Cardiac fibroblast (primary cell): ENCODE measurements at regions not wholly inside any gene's neighbourhood (a gene's known extent, or its start where the extent isn't known, plus 50 kb on each side); places are given as distances from the start of the nearest gene placed in this dataset.

Experiments used
- DNase-seq, 2 donors: peaks; one replicate each; pipeline versions ENCODE4 v3.0.0 to v3.0.0-alpha.2; 2010; ENCODE audit warnings: low read depth in 2 of 2
- H3K4me3 ChIP-seq, 2 donors: replicated peaks in 1 of 2; 1 replicate in 1 of 2; 2 replicates in 1 of 2; pipeline ENCODE4 v1.5.1; 2011; ENCODE audit warnings: low read depth in 2 of 2, low read length in 2 of 2, mild to moderate bottlenecking in 2 of 2, moderate library complexity in 1 of 2
- CTCF ChIP-seq: IDR thresholded peaks from one replicate; pipeline ENCODE4 v1.5.1; 2011; ENCODE audit warnings: low read depth, mild to moderate bottlenecking, low read length, inconsistent platforms

GRCh38 chr20:40148886-40149285, 540.1 kb downstream of the MAFB start:
- DNase-seq: no peak
- no peak overlapping the region for H3K4me3 ChIP-seq
- no peak for TF ChIP-seq CTCF

GRCh38 chr20:40146071-40146470, 543.0 kb downstream of the MAFB start:
- DNase-seq: no peak
- no peak overlapping the region for H3K4me3 ChIP-seq
- no peak for TF ChIP-seq CTCF

- no peak for TF ChIP-seq CTCF
- DNase-seq: no peak
- no peak overlapping the region for H3K4me3 ChIP-seq
Measured at GRCh38 chr20:40144581-40144980, 544.5 kb downstream of the MAFB start.

- TF ChIP-seq CTCF: no peak
- no peak overlapping the region for H3K4me3 ChIP-seq
- DNase-seq: no peak
Measured at GRCh38 chr20:40134176-40134575, 554.9 kb downstream of the MAFB start.

- TF ChIP-seq CTCF: no peak
- no peak for DNase-seq
- H3K4me3 ChIP-seq: no peak overlapping the region
Measured at GRCh38 chr20:40120827-40121226, 568.2 kb downstream of the MAFB start.

- no peak for TF ChIP-seq CTCF
- DNase-seq: no peak
- H3K4me3 ChIP-seq: no peak overlapping the region
Measured at GRCh38 chr20:40111282-40111681, 577.8 kb downstream of the MAFB start.

- DNase-seq: no peak
- H3K4me3 ChIP-seq: no peak overlapping the region
- no peak for TF ChIP-seq CTCF
Measured at GRCh38 chr20:40110311-40110831, 578.7 kb downstream of the MAFB start.
